HepG2 (cell line): ENCODE measurements at regions not wholly inside any gene's neighbourhood (a gene's known extent, or its start where the extent isn't known, plus 50 kb on each side); places are given as distances from the start of the nearest gene placed in this dataset.

ENCODE experiments used
- ATAC-seq: fragments of 200-7000 bp; cut with Tn5 transposase; 3 replicates; pipeline ENCODE4 v1.9.1; 2020; ENCODE audit warnings: mild to moderate bottlenecking, moderate library complexity
- BruUV-seq: library from RNA; stranded (reverse); fragments of 400-500 nt; replicated peaks from 2 replicates; lab custom pipeline; 2021; lab: Mats Ljungman, UMichigan
- CTCF ChIA-PET: fragments of 300-600 bp; formaldehyde crosslinking; extraction: SDS; loops from one replicate; lab custom pipeline; 2021; ENCODE audit warnings: low total read pairs, inconsistent platforms, low intra/inter-chr PET ratio; lab: Yijun Ruan, JAX
- POLR2A ChIA-PET: fragments of 350-600 bp; sonication (Branson Sonifier 250); formaldehyde crosslinking; loops from one replicate; lab custom pipeline; 2020; ENCODE audit warnings: antibody characterized with exemption, inconsistent platforms; lab: Yijun Ruan, JAX
- DNase-seq: peaks from one replicate; pipeline ENCODE4 v3.0.0-alpha.2; 2015; ENCODE audit warnings: low spot score
- FAIRE-seq: peaks from 3 replicates; lab custom pipeline; 2011; peaks lifted over from hg19 to GRCh38; lab: Jason Lieb, UNC
- H2AFZ ChIP-seq: one replicate; pipeline ENCODE4 v1.6.1; 2011; ENCODE audit warnings: low read length, inconsistent platforms
- H3K27ac ChIP-seq: fragments of 300-600 bp; 3 replicates; pipeline ENCODE4 v1.8.0; 2011; ENCODE audit warnings: mixed run types, mild to moderate bottlenecking, mixed read lengths, low read length, inconsistent platforms; ENCODE audit not compliant: insufficient read depth; ENCODE audit errors: extremely low read length
- H3K27me3 ChIP-seq, 2 experiments: fragments of 200-600 bp in 1 of 2; 2 replicates in 1 of 2; 3 replicates in 1 of 2; pipeline versions ENCODE4 v1.6.0 to v1.8.0; 2011; ENCODE audit warnings: low read length in 2 of 2, mild to moderate bottlenecking in 2 of 2, moderate library complexity in 2 of 2, inconsistent platforms in 1 of 2; ENCODE audit not compliant: insufficient read depth in 2 of 2, control insufficient read depth in 1 of 2
- H3K36me3 ChIP-seq, 2 experiments: fragments of 200-600 bp in 1 of 2; replicated peaks in 1 of 2; 2 replicates in 1 of 2; 3 replicates in 1 of 2; pipeline versions ENCODE4 v1.5.1 to v1.8.0; 2011; ENCODE audit warnings: low read length in 2 of 2, inconsistent platforms in 1 of 2; ENCODE audit not compliant: insufficient read depth in 2 of 2, control insufficient read depth in 1 of 2
- H3K4me1 ChIP-seq: 2 replicates; pipeline ENCODE4 v1.5.1; 2012; ENCODE audit warnings: low read length, inconsistent platforms; ENCODE audit not compliant: insufficient read depth
- H3K4me2 ChIP-seq: 2 replicates; pipeline ENCODE4 v1.6.0; 2011; ENCODE audit warnings: low read depth, low read length, inconsistent platforms
- H3K4me3 ChIP-seq, 3 experiments: fragments of 200-600 bp in 1 of 3; sonication (generic), shearing (Covaris generic) in 1 of 3; replicated peaks in 1 of 3; 2 replicates each; pipeline ENCODE4 v1.5.1; 2011 to 2016; ENCODE audit warnings: low read length in 3 of 3, inconsistent platforms in 2 of 3, low read depth in 2 of 3, mild to moderate bottlenecking in 2 of 3, control low read depth in 1 of 3, mixed read lengths in 1 of 3; ENCODE audit not compliant: insufficient read depth in 1 of 3
- H3K79me2 ChIP-seq: one replicate; pipeline ENCODE4 v1.6.1; 2011; ENCODE audit warnings: low read length, inconsistent platforms; ENCODE audit not compliant: insufficient read depth
- H3K9ac ChIP-seq: 2 replicates; pipeline ENCODE4 v1.6.0; 2011; ENCODE audit warnings: mild to moderate bottlenecking, low read depth, low read length, inconsistent platforms; ENCODE audit not compliant: insufficient read depth
- H3K9me3 ChIP-seq: 2 replicates; pipeline ENCODE4 v1.5.1; 2012; ENCODE audit warnings: mild to moderate bottlenecking, low read length
- H4K20me1 ChIP-seq: 2 replicates; pipeline ENCODE4 v1.6.0; 2011; ENCODE audit warnings: inconsistent platforms, mild to moderate bottlenecking, low read length, moderate library complexity; ENCODE audit not compliant: insufficient read depth
- GATA4 ChIP-seq: sonication (generic); IDR thresholded peaks from 2 replicates; pipeline ENCODE4 v1.6.1; 2016; ENCODE audit warnings: antibody characterized with exemption, low read depth, borderline replicate concordance
- HNF4A ChIP-seq: sonication (generic); formaldehyde crosslinking; IDR thresholded peaks from 2 replicates; pipeline ENCODE4 v1.4.0; 2020; ENCODE audit warnings: missing genetic modification reagents
- HNF4G ChIP-seq, 2 experiments: sonication (generic) in 1 of 2; formaldehyde crosslinking in 1 of 2; IDR thresholded peaks; 2 replicates each; pipeline versions ENCODE4 v1.4.0 to v1.6.1; 2011 to 2020; ENCODE audit warnings: borderline replicate concordance in 2 of 2, low read depth in 2 of 2, mild to moderate bottlenecking in 2 of 2, low read length in 1 of 2, missing genetic modification reagents in 1 of 2, moderate library complexity in 1 of 2
- KAT2B ChIP-seq: fragments of 150-350 bp; IDR thresholded peaks from 2 replicates; pipeline ENCODE4 v1.6.1; 2014; ENCODE audit warnings: low read depth, low read length, borderline replicate concordance
- NCOR1 ChIP-seq: fragments of 200-600 bp; sonication (generic); IDR thresholded peaks from 2 replicates; pipeline ENCODE4 v1.7.0; 2017; ENCODE audit warnings: antibody characterized with exemption, low read length, borderline replicate concordance
- NKX3-1 ChIP-seq: sonication (generic); formaldehyde crosslinking; IDR thresholded peaks from 2 replicates; pipeline ENCODE4 v1.5.0; 2020; ENCODE audit warnings: missing genetic modification reagents
- PREB ChIP-seq: sonication (generic); formaldehyde crosslinking; IDR thresholded peaks from 2 replicates; pipeline ENCODE4 v1.4.0; 2020; ENCODE audit warnings: missing genetic modification reagents
- RARA ChIP-seq: IDR thresholded peaks from 2 replicates; pipeline ENCODE4 v1.6.1; 2016; ENCODE audit warnings: missing genetic modification reagents, missing compliant biosample characterization
- SRSF1 ChIP-seq: fragments of 200-400 bp; formaldehyde crosslinking; optimal IDR thresholded peaks from 2 replicates; pipeline ENCODE3; 2017; ENCODE audit warnings: mild to moderate bottlenecking, low read depth, low read length, moderate library complexity
- TBL1XR1 ChIP-seq: fragments of 150-350 bp; IDR thresholded peaks from 2 replicates; pipeline ENCODE4 v1.6.1; 2014; ENCODE audit warnings: borderline replicate concordance, low read length; ENCODE audit not compliant: partially characterized antibody
- THRA ChIP-seq: sonication (generic); formaldehyde crosslinking; IDR thresholded peaks from 2 replicates; pipeline ENCODE4 v1.4.0; 2020; ENCODE audit warnings: missing genetic modification reagents, borderline replicate concordance
- ZNF30 ChIP-seq: sonication (generic); formaldehyde crosslinking; IDR thresholded peaks from 2 replicates; pipeline ENCODE4 v1.5.0; 2020; ENCODE audit warnings: mild to moderate bottlenecking, missing genetic modification reagents
- WGBS: methylation state at CpG from one replicate; pipeline ENCODE4 v1.1.6; 2017; ENCODE audit warnings: low lambda C conversion rate; 5-methylcytosine and 5-hydroxymethylcytosine counted together
- in situ Hi-C: cut with HindIII; loops from 2 replicates; pipeline ENCODE4 v1.10.0; 2017; ENCODE audit warnings: low pct_unique_long_range_greater_than_20kb; ENCODE audit not compliant: extremely low pct_ligation_motif_present
- intact Hi-C: fragments of 100-400 bp; cut with micrococcal nuclease; formaldehyde crosslinking; loops from one replicate; pipeline ENCODE4 v1.10.0; 2022; ENCODE audit not compliant: unreplicated experiment
- TF ChIP-seq, protein P1 (sequence below), 2 experiments: IDR thresholded peaks; 2 replicates each; pipeline ENCODE4 v1.6.1; 2011 to 2012; ENCODE audit warnings: low read length in 2 of 2, borderline replicate concordance in 1 of 2, low read depth in 1 of 2, mild to moderate bottlenecking in 1 of 2, moderate library complexity in 1 of 2

DNA sequence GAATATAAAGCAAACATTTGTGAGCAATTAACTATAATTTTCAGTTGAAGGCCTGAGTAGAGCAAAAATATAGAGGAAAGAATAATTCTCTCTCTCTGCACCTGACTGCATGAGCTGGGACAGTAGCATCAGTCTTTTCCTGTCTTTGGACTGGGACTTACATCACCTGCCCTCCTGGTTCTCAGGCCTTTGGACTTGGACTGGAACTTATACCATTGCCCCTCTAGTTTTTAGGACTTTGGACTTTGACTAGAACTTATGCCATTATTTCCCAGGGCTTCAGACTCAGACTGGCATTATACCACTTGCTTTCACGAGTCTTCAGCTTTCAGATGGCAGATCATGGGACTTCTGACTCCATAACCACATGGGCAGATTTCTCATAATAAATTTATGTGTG lies 81.0 kb upstream of the SLC25A13 start:
- ChIA-PET CTCF (no interaction called here), POLR2A (no interaction called here)
- 38% methylated on average over 1 of the region's 1 CpG for WGBS
- H3K4me1 ChIP-seq: peaks cover 17% of the 10 kb centered on the region
- H3K27ac ChIP-seq: no peak overlapping the region
- 0 out of 2 replicates have a peak, but pooled peaks cover 4% of the 10 kb centered on the region for H3K9me3 ChIP-seq
- no peak overlapping the region for H3K4me2 ChIP-seq
- FAIRE-seq (no peak), DNase-seq (no peak), ATAC-seq (no peak)
- H3K36me3 ChIP-seq: no peaks in the 10 kb centered on the region
- TF ChIP-seq THRA (CRISPR knock-in tag) (no peak), RARA (no peak), NKX3-1 (CRISPR knock-in tag) (no peak), SRSF1 (no peak), HNF4A (peak; percentile 75), HNF4G (IDR thresholded peaks at IDR 0.05; ENCODE audit: borderline replicate concordance, low read depth, low read length) (peak; percentile 64), HNF4G (CRISPR knock-in tag; IDR thresholded peaks at IDR 0.05; ENCODE audit: borderline replicate concordance, low read depth) (no peak), PREB (CRISPR knock-in tag) (no peak), GATA4 (no peak), NCOR1 (peak; percentile 59; the same call in 1 of the 2 replicates), KAT2B (no peak), TBL1XR1 (no peak), ZNF30 (CRISPR knock-in tag) (no peak)
- TF ChIP-seq, protein P1, sequence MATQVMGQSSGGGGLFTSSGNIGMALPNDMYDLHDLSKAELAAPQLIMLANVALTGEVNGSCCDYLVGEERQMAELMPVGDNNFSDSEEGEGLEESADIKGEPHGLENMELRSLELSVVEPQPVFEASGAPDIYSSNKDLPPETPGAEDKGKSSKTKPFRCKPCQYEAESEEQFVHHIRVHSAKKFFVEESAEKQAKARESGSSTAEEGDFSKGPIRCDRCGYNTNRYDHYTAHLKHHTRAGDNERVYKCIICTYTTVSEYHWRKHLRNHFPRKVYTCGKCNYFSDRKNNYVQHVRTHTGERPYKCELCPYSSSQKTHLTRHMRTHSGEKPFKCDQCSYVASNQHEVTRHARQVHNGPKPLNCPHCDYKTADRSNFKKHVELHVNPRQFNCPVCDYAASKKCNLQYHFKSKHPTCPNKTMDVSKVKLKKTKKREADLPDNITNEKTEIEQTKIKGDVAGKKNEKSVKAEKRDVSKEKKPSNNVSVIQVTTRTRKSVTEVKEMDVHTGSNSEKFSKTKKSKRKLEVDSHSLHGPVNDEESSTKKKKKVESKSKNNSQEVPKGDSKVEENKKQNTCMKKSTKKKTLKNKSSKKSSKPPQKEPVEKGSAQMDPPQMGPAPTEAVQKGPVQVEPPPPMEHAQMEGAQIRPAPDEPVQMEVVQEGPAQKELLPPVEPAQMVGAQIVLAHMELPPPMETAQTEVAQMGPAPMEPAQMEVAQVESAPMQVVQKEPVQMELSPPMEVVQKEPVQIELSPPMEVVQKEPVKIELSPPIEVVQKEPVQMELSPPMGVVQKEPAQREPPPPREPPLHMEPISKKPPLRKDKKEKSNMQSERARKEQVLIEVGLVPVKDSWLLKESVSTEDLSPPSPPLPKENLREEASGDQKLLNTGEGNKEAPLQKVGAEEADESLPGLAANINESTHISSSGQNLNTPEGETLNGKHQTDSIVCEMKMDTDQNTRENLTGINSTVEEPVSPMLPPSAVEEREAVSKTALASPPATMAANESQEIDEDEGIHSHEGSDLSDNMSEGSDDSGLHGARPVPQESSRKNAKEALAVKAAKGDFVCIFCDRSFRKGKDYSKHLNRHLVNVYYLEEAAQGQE (IDR thresholded peaks at IDR 0.05; ENCODE audit: borderline replicate concordance in 1 of 2, low read depth in 1 of 2, low read length in 2 of 2): no peak
- no peaks in the 10 kb centered on the region for H3K79me2 ChIP-seq
- no TSS peak for BruUV-seq
- in situ Hi-C loops: no loop called here
- no peak overlapping the region for H3K4me3 ChIP-seq
- H2AFZ ChIP-seq: no peak overlapping the region
- intact Hi-C loops: no loop called here
- no peaks in the 10 kb centered on the region for H3K27me3 ChIP-seq
- H4K20me1 ChIP-seq: no peaks in the 10 kb centered on the region
- H3K9ac ChIP-seq: no peak overlapping the region
